ENCODE measurements at regions not wholly inside any gene's neighbourhood (a gene's known extent, or its start where the extent isn't known, plus 50 kb on each side); places are given as distances from the start of the nearest gene placed in this dataset.

DNA sequence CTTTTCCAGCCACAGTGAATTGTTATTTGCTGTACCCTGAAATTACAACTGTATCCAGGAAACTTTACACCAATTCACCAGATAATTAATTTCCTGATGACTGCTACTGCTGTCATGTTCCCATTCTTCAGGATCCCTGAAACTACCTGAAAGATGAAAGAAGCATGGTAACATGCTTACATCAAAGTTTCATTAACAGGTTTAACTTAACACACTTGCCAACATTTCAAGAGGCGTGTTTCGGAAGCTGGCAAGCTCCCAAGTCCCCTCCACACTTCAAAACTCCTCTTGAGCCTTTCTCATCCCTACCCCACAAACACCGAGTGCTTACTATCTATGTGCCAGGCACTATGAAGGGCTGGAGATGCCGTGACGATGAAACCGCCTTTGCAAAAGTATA lies 88.6 kb downstream of the MPP7 start:
- Mint-ChIP-seq H3K27ac (no peak overlapping the region), H3K4me1 (peaks cover 5 to 6% of the 10 kb centered on the region in 2 donors), H3K36me3 (peaks cover 0 to 14% (median 11%) of the 10 kb centered on the region in 3 donors), H3K4me3 (no peak overlapping the region), H3K27me3 (ENCODE audit: low read depth in 3 of 3) (no peaks in the 10 kb centered on the region), H3K9me3 (no peaks in the 10 kb centered on the region)
- no peak for DNase-seq

GRCh38 chr10:28211759-28212158 lies 91.1 kb downstream of the MPP7 start:
- Mint-ChIP-seq H3K4me1 (peaks cover 5 to 6% of the 10 kb centered on the region in 2 donors), H3K4me3 (no peak overlapping the region), H3K27ac (no peak overlapping the region), H3K9me3 (peaks cover 0 to 3% (median 0%) of the 10 kb centered on the region in 6 donors), H3K27me3 (ENCODE audit: low read depth in 3 of 3) (no peaks in the 10 kb centered on the region), H3K36me3 (peaks cover 0 to 11% (median 10%) of the 10 kb centered on the region in 3 donors)
- no peak for DNase-seq

- DNase-seq = no peak
- Mint-ChIP-seq H3K9me3 (peaks cover 0 to 3% (median 0%) of the 10 kb centered on the region in 6 donors), H3K27ac (no peak overlapping the region), H3K4me3 (no peak overlapping the region), H3K36me3 (peaks cover 0 to 10% (median 8%) of the 10 kb centered on the region in 3 donors), H3K27me3 (ENCODE audit: low read depth in 3 of 3) (no peaks in the 10 kb centered on the region), H3K4me1 (no peaks in the 10 kb centered on the region)
Measured at GRCh38 chr10:28207799-28208198, 95.1 kb downstream of the MPP7 start.

GRCh38 chr10:28202941-28203352 lies 99.9 kb downstream of the MPP7 start:
- Mint-ChIP-seq H3K4me3 (no peak overlapping the region), H3K27me3 (ENCODE audit: low read depth in 3 of 3) (no peaks in the 10 kb centered on the region), H3K4me1 (no peaks in the 10 kb centered on the region), H3K36me3 (peaks cover 0 to 8% (median 2%) of the 10 kb centered on the region in 3 donors), H3K9me3 (no peaks in the 10 kb centered on the region), H3K27ac (no peak overlapping the region)
- no peak for DNase-seq

DNA sequence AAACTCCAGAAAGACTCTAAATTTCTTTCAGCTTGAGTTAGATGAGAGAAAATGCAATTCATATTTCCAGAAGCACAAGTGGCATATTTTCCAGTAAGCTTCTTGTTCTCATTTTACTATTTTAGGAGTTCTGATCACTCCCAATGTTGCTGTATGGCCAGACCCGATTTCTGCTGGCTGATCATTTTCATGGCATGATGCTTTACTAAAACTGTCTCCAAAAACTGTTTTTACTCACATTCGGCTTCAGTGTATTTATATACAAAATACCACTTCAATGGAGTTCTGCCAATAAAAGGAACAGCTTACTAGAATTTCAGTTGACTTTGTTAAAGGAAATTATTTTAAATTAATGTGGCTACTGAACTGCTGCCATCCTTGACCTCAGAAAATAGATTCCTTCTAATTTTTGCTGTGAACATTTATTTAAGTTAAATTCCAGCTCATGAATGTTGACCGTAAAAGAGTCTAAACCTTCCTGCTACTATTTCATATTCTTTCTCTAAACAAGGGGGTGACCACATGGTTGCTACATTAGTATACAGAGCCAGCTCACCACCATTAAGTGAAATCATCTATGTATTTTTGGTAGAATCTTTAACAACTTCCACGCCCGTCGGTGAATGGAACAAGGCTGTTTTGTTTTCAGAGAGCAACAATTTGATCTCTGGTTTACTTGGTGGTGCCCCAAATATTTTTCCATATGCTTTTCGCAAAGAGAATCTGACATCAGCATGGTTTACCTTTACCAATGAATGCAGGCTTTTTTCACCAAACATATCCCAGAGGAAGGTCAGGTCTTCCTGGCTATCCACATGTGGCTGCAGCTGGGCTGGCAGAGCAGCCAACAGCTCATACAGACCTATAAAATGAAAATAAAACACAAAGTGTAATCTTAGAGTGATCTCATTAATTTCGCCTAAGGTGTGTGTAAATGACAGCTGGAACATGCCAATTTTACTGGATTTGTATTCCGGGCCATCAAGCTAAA lies 101.2 kb downstream of the MPP7 start:
- Mint-ChIP-seq H3K9me3 (no peaks in the 10 kb centered on the region), H3K36me3 (peaks cover 2 to 10% (median 5%) of the 10 kb centered on the region in 3 donors), H3K4me3 (no peak overlapping the region), H3K27ac (no peak overlapping the region), H3K27me3 (ENCODE audit: low read depth in 3 of 3) (no peaks in the 10 kb centered on the region), H3K4me1 (no peaks in the 10 kb centered on the region)
- no peak for DNase-seq

DNA sequence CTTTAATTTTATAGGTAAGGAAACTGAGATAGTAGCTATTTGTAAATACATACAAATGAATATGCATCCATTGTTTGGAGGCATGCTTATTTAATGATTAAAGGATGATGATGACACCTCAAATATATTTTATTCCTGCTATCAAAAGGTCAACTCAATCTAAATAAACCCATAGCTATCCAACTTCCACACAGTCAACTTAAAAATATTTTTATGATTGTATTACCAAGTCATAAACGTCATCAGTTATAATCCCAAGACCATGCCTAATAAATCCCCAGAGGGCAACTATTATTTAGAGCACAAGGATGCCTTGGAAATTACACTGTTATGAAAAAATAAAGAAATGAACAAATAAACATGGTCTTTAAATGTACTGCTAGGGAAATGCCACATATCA lies 102.1 kb downstream of the MPP7 start:
- H3K4me3 Mint-ChIP-seq = no peak overlapping the region
- H3K27me3 Mint-ChIP-seq (ENCODE audit: low read depth in 3 of 3) = no peaks in the 10 kb centered on the region
- H3K4me1 Mint-ChIP-seq = no peaks in the 10 kb centered on the region
- no peak for DNase-seq
- no peaks in the 10 kb centered on the region for H3K9me3 Mint-ChIP-seq
- no peak overlapping the region for H3K27ac Mint-ChIP-seq
- H3K36me3 Mint-ChIP-seq = peaks cover 5 to 12% (median 7%) of the 10 kb centered on the region in 3 donors

DNA sequence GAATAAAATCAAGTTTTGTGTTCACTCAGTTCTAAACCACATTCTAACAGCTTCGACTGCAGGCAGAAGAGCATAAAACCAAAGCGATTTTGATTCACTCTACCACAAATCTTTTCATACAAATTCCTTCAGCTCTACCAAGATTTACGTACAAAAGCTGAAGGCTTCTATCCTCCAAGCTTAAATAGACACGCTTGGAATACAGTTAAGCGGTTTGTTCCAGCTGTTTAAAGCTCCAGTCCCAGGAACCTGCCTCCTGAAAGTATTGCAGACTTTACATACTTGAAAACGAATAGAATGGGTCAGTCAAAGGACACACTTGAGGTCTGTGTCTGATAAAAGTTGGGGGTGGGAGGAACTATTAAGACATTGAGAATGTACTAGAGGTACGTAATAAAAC lies 102.9 kb downstream of the MPP7 start:
- no peak overlapping the region for H3K4me3 Mint-ChIP-seq
- no peaks in the 10 kb centered on the region for H3K27me3 Mint-ChIP-seq (ENCODE audit: low read depth in 3 of 3)
- no peak overlapping the region for H3K27ac Mint-ChIP-seq
- no peaks in the 10 kb centered on the region for H3K9me3 Mint-ChIP-seq
- peaks cover 8 to 12% (median 12%) of the 10 kb centered on the region in 3 donors for H3K36me3 Mint-ChIP-seq
- H3K4me1 Mint-ChIP-seq = no peaks in the 10 kb centered on the region
- no peak for DNase-seq

GRCh38 chr10:28190196-28190595 lies 112.7 kb downstream of the MPP7 start:
- Mint-ChIP-seq H3K9me3 (peaks cover 0 to 1% (median 0%) of the 10 kb centered on the region in 6 donors), H3K4me1 (peaks cover 2 to 11% of the 10 kb centered on the region in 2 donors), H3K27me3 (ENCODE audit: low read depth in 3 of 3) (peaks cover 0 to 3% (median 0%) of the 10 kb centered on the region in 3 donors)

DNA sequence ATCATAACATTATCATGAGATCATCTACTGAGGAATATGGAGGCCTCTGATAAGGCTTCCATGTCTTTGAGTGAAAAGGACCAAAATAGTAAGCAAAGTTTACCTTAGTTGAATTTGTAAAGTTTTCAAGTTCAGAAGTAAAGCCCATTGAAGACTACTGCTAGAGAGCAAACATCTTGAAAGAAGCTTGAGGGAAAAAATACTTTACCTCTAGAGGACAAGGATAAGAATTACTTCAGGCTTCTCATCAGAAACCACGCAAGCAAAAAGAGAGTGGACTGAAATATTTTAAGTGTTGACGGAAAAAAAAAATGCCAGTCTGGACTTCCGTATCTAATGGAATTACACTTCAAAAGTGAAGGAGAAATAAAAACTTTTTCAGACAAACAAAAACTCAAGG lies 114.3 kb downstream of the MPP7 start:
- DNase-seq = no peak
- Mint-ChIP-seq H3K27ac (no peak overlapping the region), H3K4me3 (no peak overlapping the region), H3K27me3 (ENCODE audit: low read depth in 3 of 3) (peaks cover 0 to 3% (median 0%) of the 10 kb centered on the region in 3 donors), H3K4me1 (peaks cover 2 to 11% of the 10 kb centered on the region in 2 donors), H3K36me3 (peaks cover 0 to 4% (median 0%) of the 10 kb centered on the region in 3 donors), H3K9me3 (no peaks in the 10 kb centered on the region)

More at GRCh38 chr10:28190196-28190595, 112.7 kb downstream of the MPP7 start:
- H3K36me3 Mint-ChIP-seq = peaks cover 0 to 7% (median 0%) of the 10 kb centered on the region in 3 donors
- no peak overlapping the region for H3K4me3 Mint-ChIP-seq
- DNase-seq = no peak
- no peak overlapping the region for H3K27ac Mint-ChIP-seq

DNA sequence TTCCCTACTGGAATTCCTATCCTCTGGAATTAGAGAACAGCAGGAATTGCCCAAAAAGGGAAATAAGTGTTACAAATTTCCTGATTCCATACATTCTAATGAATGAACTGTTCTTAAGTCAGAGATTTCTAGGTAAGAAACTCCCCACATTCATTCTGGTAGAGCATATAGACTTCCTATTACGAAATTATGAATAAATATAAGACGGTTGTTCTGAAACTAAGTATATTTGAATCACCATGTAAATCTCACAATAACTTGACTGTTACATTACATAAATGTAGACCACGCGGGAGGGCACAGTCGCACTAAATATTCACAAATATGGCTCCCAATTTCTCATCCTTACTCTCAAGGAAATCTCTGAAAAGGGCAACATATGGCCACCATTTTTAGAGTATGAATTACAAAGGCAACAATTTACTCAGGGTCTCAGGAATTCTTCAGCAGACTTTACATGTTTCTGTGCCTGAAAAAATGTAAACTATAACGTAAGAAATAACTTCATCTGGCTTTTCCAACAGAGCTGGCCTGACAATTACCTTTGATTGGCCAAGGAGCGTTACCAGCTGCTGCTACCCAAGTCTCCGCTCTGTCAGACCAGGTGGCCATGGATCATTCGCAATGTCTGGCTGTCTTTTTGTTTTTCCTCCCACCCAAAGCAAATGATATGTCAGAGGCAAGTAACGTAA lies 115.8 kb downstream of the MPP7 start:
- Mint-ChIP-seq H3K27me3 (ENCODE audit: low read depth in 3 of 3) (peaks cover 0 to 3% (median 0%) of the 10 kb centered on the region in 3 donors), H3K9me3 (no peaks in the 10 kb centered on the region), H3K4me1 (peaks cover 2 to 11% of the 10 kb centered on the region in 2 donors), H3K27ac (no peak overlapping the region), H3K36me3 (no peaks in the 10 kb centered on the region), H3K4me3 (no peak overlapping the region)
- no peak for DNase-seq

DNA sequence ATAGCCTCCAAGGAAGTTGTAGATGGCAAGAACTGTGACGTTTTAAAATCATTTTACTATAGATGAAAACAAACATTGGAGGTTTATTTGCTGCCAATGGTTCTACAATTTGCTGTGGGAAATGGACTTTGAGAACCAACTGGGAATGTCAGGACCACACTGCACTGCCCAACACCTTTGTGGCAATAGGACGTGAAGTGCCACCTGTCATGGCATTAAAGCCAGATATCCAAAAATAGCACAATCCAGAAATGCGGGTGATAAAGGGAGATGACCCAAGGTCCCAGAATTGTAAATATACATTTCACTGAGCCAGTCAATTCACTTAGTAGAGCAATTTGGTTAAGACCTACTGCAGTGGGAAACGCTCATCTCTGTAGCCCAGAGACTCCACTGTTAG lies 116.4 kb downstream of the MPP7 start:
- Mint-ChIP-seq H3K36me3 (no peaks in the 10 kb centered on the region), H3K9me3 (no peaks in the 10 kb centered on the region), H3K27me3 (ENCODE audit: low read depth in 3 of 3) (peaks cover 0 to 3% (median 0%) of the 10 kb centered on the region in 3 donors), H3K4me1 (peaks cover 2 to 11% of the 10 kb centered on the region in 2 donors), H3K4me3 (no peak overlapping the region), H3K27ac (no peak overlapping the region)
- DNase-seq = no peak

DNA sequence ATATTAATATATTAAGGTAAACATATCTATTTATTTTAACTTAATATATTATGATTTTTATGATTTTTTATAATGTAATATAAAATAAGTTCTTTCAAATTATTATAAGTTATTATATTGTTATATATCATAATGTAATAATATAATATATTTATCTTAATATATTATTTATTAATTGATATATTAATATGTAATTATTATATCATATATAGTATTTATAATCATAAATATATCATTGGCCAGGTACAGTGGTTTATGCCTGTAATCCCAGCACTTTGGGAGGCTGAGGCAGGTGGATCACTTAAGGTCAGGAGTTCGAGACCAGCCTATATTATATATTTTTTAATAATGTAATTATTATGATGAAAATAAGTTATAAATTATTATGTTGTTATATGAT lies 118.1 kb downstream of the MPP7 start:
- Mint-ChIP-seq H3K36me3 (no peaks in the 10 kb centered on the region), H3K9me3 (no peaks in the 10 kb centered on the region), H3K27me3 (ENCODE audit: low read depth in 3 of 3) (no peaks in the 10 kb centered on the region), H3K4me1 (peaks cover 1 to 3% of the 10 kb centered on the region in 2 donors), H3K4me3 (no peak overlapping the region), H3K27ac (no peak overlapping the region)
- DNase-seq = no peak

DNA sequence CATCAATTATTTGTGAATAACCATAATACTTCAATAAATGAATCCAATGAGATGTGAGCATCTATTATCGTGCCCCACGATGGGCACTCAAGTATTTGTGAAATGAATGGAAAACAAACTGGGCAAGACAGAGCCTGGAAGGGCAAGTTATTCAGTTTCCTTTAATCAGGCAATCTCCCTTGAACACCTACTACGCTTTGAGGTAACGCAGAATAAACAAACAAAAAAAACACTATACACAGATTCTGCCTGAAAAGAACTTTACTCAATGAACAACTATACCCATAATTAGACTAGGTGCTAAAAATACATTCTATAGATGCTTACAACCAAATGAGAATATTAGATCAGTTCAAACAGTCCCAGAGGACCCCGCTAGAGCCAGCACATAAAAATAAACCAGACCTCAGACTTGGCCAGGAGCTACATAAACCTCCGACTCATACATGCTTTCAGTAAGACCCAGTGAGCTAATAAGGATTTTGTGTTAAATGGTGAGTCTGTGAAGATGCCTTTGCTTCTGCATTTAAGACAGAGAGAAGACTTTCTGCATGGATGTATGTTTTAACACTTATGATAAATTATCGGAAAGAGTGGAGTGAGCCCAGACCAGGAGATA lies 121.3 kb downstream of the MPP7 start:
- H3K9me3 Mint-ChIP-seq = no peaks in the 10 kb centered on the region
- H3K27me3 Mint-ChIP-seq (ENCODE audit: low read depth in 3 of 3) = no peaks in the 10 kb centered on the region
- DNase-seq = no peak
- no peak overlapping the region for H3K4me3 Mint-ChIP-seq
- H3K36me3 Mint-ChIP-seq = peaks cover 0 to 3% (median 0%) of the 10 kb centered on the region in 3 donors
- H3K4me1 Mint-ChIP-seq = peaks cover 19 to 24% of the 10 kb centered on the region in 2 donors
- no peak overlapping the region for H3K27ac Mint-ChIP-seq

DNA sequence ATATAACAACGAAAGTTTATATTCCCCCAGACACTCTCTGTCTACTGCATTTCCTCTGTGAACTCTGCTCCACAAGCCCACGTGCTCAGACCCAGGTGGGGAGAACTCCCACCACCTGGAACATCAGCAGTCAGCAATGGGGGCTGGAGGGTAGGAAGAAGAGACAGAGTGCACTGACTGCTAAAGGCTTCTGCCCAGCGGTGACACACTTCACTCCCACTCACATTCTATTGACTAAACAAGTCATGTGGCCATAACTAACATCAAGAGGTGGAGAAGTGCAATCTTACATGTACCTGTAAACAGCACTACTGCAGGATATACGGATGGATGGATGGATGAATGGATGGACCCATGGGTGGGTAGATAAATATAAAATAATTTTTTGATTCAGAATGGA lies 122.2 kb downstream of the MPP7 start:
- no peak for DNase-seq

More for the DNA sequence above, 122.2 kb downstream of the MPP7 start:
- no peak overlapping the region for H3K27ac Mint-ChIP-seq
- no peaks in the 10 kb centered on the region for H3K9me3 Mint-ChIP-seq
- H3K36me3 Mint-ChIP-seq = peaks cover 0 to 3% (median 0%) of the 10 kb centered on the region in 3 donors
- H3K4me3 Mint-ChIP-seq = no peak overlapping the region
- no peaks in the 10 kb centered on the region for H3K27me3 Mint-ChIP-seq (ENCODE audit: low read depth in 3 of 3)
- H3K4me1 Mint-ChIP-seq = peaks cover 21 to 29% of the 10 kb centered on the region in 2 donors

Measured in immature natural killer cell (primary cell).